Lower lobe of right lung (tissue), 2 donors: ENCODE measurements at regions not wholly inside any gene's neighbourhood (a gene's known extent, or its start where the extent isn't known, plus 50 kb on each side); places are given as distances from the start of the nearest gene placed in this dataset.
A peak's percentile ranks its signal among the peaks of the same experiment; 100 is the strongest.
"Not testable (repeated sequence)": the region's sequence is repeated elsewhere in the genome, so short reads cannot be mapped to it uniquely, and the experiment has no call there.

Experiments used
- ATAC-seq, 2 donors: fragments of 200-7000 bp; cut with Tn5 transposase; one replicate each; pipeline ENCODE4 v1.9.1; 2020 to 2022; ENCODE audit warnings: mild to moderate bottlenecking in 2 of 2, moderate library complexity in 2 of 2
- DNase-seq: peaks from one replicate; pipeline ENCODE4 v3.0.0-alpha.2; 2020
- H3K27ac ChIP-seq: fragments of 200-600 bp; one replicate; pipeline ENCODE4 v1.8.0; 2022
- H3K27me3 ChIP-seq: fragments of 200-600 bp; one replicate; pipeline ENCODE4 v1.8.0; 2022; ENCODE audit warnings: low read depth
- H3K36me3 ChIP-seq: fragments of 200-600 bp; one replicate; pipeline ENCODE4 v1.8.0; 2022; ENCODE audit warnings: mild to moderate bottlenecking
- H3K4me1 ChIP-seq: fragments of 200-600 bp; one replicate; pipeline ENCODE4 v1.8.0; 2022
- H3K4me3 ChIP-seq: fragments of 200-600 bp; one replicate; pipeline ENCODE4 v1.8.0; 2022; ENCODE audit warnings: mild to moderate bottlenecking
- H3K9me3 ChIP-seq: fragments of 200-600 bp; one replicate; pipeline ENCODE4 v1.8.0; 2022
- intact Hi-C: fragments of 100-400 bp; cut with DNase I; formaldehyde crosslinking; loops from one replicate; pipeline ENCODE4 v1.11.0; 2022
- TF ChIP-seq, protein P1 (sequence below): fragments of 200-600 bp; IDR thresholded peaks from one replicate; pipeline ENCODE4 v1.8.0; 2022; ENCODE audit warnings: antibody characterized with exemption, mild to moderate bottlenecking
- donor health status: DM: no; HTN: yes; CAD: no; lungs with severe emphysema.

DNA sequence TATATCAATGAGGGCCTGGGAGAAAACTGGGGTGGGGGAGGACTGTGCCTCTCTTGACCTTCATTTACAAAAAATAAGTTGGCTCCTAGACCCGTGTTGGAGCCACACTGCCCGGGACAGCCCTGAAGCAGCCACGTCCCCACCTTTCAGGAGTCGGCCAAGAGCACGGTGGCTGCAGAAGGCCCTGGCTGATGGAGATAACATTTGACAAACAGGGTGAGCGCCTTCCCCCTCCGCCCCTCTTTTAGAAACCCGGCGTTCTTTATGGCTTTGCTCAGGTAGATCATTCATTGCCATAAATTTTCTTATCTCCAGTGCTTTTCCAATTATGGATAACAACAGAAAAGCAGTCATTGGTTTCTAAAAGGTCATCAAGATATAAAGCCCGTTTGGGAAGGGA lies 398.1 kb upstream of the TNRC6C start:
- DNase-seq: no peak

DNA sequence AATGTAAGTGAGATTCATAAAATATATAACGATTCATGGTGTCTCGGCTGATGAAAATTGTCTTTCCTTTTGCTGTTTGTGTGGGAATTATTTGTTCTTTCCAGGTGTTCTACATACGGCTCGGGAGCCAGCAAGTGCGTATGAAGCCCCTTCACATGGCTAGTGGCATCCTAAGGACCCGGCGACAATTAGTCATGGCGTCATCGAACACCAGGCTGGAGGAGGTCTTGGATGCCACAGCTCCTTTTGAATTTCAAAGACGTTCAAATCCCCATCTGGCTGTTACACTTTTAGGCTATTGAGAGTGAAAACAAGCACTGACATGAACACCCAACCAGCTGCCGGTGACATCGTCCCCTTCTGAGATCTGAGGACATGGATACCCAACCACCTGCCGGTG lies 397.7 kb upstream of the TNRC6C start:
- ATAC-seq: no peak
- intact Hi-C loops: no loop called here
- H3K9me3 ChIP-seq: no peaks in the 10 kb centered on the region
- DNase-seq: peak; percentile 8
- peaks cover 8% of the 10 kb centered on the region for H3K27me3 ChIP-seq
- no peak overlapping the region for H3K27ac ChIP-seq
- H3K4me3 ChIP-seq: no peak overlapping the region
- no peaks in the 10 kb centered on the region for H3K36me3 ChIP-seq
- TF ChIP-seq, protein P1, sequence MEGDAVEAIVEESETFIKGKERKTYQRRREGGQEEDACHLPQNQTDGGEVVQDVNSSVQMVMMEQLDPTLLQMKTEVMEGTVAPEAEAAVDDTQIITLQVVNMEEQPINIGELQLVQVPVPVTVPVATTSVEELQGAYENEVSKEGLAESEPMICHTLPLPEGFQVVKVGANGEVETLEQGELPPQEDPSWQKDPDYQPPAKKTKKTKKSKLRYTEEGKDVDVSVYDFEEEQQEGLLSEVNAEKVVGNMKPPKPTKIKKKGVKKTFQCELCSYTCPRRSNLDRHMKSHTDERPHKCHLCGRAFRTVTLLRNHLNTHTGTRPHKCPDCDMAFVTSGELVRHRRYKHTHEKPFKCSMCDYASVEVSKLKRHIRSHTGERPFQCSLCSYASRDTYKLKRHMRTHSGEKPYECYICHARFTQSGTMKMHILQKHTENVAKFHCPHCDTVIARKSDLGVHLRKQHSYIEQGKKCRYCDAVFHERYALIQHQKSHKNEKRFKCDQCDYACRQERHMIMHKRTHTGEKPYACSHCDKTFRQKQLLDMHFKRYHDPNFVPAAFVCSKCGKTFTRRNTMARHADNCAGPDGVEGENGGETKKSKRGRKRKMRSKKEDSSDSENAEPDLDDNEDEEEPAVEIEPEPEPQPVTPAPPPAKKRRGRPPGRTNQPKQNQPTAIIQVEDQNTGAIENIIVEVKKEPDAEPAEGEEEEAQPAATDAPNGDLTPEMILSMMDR: no peak
- H3K4me1 ChIP-seq: no peaks in the 10 kb centered on the region

More for the DNA sequence above, 398.1 kb upstream of the TNRC6C start:
- no peak overlapping the region for H3K4me3 ChIP-seq
- ATAC-seq: no peak
- H3K4me1 ChIP-seq: no peaks in the 10 kb centered on the region
- intact Hi-C loops: no loop called here
- no peak overlapping the region for H3K27ac ChIP-seq
- no peaks in the 10 kb centered on the region for H3K36me3 ChIP-seq
- no peaks in the 10 kb centered on the region for H3K9me3 ChIP-seq
- TF ChIP-seq, protein P1: no peak
- H3K27me3 ChIP-seq: peaks cover 11% of the 10 kb centered on the region

DNA sequence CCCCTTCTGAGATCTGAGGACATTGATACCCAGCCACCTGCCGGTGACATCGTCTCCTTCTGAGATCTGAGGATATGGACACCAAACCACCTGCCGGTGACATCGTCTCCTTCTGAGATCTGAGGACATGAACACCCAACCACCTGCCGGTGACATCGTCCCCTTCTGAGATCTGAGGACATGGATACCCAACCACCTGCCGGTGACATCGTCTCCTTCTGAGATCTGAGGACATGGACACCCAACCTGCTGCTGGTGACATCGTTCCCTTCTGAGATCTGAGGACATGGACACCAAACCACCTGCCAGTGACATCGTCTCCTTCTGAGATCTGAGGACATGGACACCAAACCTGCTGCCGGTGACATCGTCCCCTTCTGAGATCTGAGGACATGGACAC lies 396.1 kb upstream of the TNRC6C start:
- peak; percentile 10 for DNase-seq
- ATAC-seq, H3K9me3 ChIP-seq, H3K4me1 ChIP-seq, H3K27me3 ChIP-seq, H3K4me3 ChIP-seq, H3K27ac ChIP-seq, H3K36me3 ChIP-seq, intact Hi-C loops: not testable (repeated sequence)

DNA sequence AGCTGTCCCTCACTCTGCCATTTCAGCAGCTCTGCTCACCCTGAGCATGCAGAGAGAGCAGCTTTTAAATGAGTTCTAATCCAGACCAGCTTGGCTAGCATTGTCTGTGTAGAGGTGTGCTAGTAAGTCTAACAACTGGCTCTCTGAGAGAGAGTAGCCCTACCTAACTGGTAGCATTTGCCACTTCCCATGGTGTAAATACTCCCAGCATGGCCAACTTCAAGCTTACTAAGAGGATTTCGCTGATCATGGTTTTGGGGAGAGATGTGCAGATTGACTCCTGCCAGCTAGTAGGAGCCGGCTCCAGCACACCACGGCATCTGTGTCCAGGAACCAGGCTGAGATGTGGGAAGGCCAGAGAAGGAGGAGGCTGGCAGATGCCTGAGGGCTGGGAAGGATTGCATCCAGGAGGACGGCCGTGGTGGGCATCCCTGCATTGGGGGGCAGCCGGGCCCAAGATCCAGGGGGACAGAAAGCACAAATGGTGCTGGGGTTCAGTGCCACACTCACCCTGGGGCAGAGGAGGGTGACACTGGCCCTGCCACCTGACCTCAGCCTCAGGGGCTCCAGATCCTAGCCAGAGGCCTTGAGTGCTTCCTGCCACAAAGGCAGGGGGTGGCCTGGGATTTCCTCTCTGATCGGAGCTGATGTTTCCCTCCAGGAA lies 394.9 kb upstream of the TNRC6C start:
- Histone ChIP-seq H3K27me3 (peaks cover 5% of the 10 kb centered on the region), H3K36me3 (no peaks in the 10 kb centered on the region), H3K27ac (no peak overlapping the region), H3K4me1 (no peaks in the 10 kb centered on the region), H3K9me3 (no peaks in the 10 kb centered on the region), H3K4me3 (no peak overlapping the region)
- intact Hi-C loops: no loop called here
- ATAC-seq (no peak), DNase-seq (peak; percentile 28)
- TF ChIP-seq, protein P1: no peak

DNA sequence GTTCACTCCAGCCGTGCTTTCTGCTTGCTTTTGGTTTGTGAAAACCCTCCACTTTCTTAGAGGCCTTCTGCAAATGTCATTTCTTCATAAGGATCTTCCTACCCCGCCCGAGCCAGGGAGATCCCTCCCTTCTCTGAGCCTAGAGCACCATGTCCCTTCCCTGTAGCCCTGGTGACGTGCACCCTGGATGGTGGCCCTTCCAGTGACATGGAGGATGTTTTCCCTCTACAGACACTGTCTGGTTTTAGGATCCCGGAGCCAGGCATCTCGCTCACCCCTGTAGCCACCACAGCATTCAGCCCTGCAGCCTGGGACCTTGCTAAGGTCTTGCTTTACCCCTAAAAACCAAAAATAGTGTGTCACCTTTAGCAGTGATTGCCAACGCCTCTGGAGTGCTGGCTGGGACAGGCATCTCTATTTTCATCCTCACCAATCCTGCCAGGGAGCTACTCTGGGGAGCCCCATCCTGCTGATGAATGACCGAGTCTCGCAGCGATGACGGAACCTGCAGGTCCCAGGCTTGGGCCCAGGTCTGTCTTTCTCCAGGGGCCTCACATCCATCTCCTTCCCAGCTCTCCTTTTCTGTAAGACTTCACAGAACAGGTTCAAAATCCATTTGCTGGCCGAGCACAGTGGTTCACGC lies 394.1 kb upstream of the TNRC6C start:
- intact Hi-C loops: no loop called here
- Histone ChIP-seq H3K9me3 (no peaks in the 10 kb centered on the region), H3K27ac (no peak overlapping the region), H3K27me3 (peaks cover 13% of the 10 kb centered on the region), H3K4me1 (no peaks in the 10 kb centered on the region), H3K4me3 (no peak overlapping the region), H3K36me3 (no peaks in the 10 kb centered on the region)
- no peak for ATAC-seq
- TF ChIP-seq, protein P1: no peak
- DNase-seq: peak; percentile 28

DNA sequence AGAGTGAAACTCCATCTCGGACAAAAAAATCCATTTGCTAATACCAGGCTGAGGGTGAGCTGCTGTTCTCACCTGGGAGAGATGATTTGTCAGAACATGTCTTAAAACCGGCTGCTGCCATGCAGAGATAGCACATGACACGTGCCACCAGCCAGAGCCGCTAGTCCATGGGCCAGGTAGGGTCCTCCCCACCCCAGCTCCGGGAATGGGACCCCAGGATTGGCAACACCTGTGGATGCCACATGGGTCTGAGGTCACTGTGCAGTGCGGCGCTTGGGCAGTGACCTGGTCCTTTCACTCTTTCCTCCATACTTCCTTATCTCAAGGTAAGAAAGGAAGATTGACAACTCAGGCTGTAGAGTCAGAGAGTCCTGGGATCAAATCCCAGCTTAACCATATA lies 393.3 kb upstream of the TNRC6C start:
- Histone ChIP-seq H3K4me3 (no peak overlapping the region), H3K27me3 (peaks cover 21% of the 10 kb centered on the region), H3K4me1 (no peaks in the 10 kb centered on the region), H3K27ac (no peak overlapping the region), H3K36me3 (no peaks in the 10 kb centered on the region), H3K9me3 (no peaks in the 10 kb centered on the region)
- ATAC-seq: no peak
- peak; percentile 32 for DNase-seq
- intact Hi-C loops: no loop called here
- TF ChIP-seq, protein P1: no peak
